Progenitor cell of endocrine pancreas (in vitro differentiated cells): ENCODE measurements at regions not wholly inside any gene's neighbourhood (a gene's known extent, or its start where the extent isn't known, plus 50 kb on each side); places are given as distances from the start of the nearest gene placed in this dataset.

Source experiments
- DNase-seq: peaks from one replicate; pipeline ENCODE4 v3.0.0; 2021; ENCODE audit warnings: low spot score; ENCODE audit not compliant: unreplicated experiment
- H3K27ac Mint-ChIP-seq: 2 replicates; pipeline ENCODE4 v1.8.0; 2021; ENCODE audit warnings: mild to moderate bottlenecking, moderate library complexity, mixed read lengths
- H3K27me3 Mint-ChIP-seq: 2 replicates; pipeline ENCODE4 v1.8.0; 2021; ENCODE audit warnings: mixed read lengths
- H3K36me3 Mint-ChIP-seq: 2 replicates; pipeline ENCODE4 v1.8.0; 2022; ENCODE audit warnings: mixed read lengths; ENCODE audit not compliant: insufficient read depth
- H3K4me1 Mint-ChIP-seq: 2 replicates; pipeline ENCODE4 v1.8.0; 2021; ENCODE audit warnings: low read depth, mixed read lengths
- H3K4me3 Mint-ChIP-seq: 2 replicates; pipeline ENCODE4 v1.8.0; 2021; ENCODE audit warnings: low read depth, mild to moderate bottlenecking, moderate library complexity, mixed read lengths
- H3K9me3 Mint-ChIP-seq: 2 replicates; pipeline ENCODE4 v1.8.0; 2021; ENCODE audit warnings: low read depth, mixed read lengths
- TF ChIP-seq, protein P1 (sequence below): fragments of 200-600 bp; sonication (generic); IDR thresholded peaks from one replicate; pipeline ENCODE4 v1.5.0; 2021; ENCODE audit warnings: antibody characterized with exemption, mild to moderate bottlenecking; ENCODE audit not compliant: unreplicated experiment

DNA sequence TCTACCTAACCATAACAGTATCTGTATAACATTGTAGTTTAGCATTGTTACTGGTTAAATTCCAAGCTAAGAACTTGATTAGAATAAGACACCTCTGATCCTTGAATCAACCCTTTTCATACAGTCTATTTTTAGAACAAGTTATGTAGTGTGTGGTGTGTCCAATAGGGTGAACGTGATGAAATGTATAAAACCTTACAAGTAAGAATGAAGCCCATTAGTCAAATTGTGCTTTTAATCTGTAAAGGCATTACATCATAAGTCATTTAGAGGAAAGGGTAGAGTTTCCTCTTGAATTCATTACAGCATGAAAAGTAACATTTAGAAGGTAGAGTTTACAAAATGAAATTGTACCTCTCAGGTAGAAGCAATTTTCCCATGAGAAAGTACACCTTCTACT is 479.2 kb downstream of the LTN1 start:
- H3K27me3 Mint-ChIP-seq: no peaks in the 10 kb centered on the region
- no peaks in the 10 kb centered on the region for H3K9me3 Mint-ChIP-seq
- TF ChIP-seq, protein P1, sequence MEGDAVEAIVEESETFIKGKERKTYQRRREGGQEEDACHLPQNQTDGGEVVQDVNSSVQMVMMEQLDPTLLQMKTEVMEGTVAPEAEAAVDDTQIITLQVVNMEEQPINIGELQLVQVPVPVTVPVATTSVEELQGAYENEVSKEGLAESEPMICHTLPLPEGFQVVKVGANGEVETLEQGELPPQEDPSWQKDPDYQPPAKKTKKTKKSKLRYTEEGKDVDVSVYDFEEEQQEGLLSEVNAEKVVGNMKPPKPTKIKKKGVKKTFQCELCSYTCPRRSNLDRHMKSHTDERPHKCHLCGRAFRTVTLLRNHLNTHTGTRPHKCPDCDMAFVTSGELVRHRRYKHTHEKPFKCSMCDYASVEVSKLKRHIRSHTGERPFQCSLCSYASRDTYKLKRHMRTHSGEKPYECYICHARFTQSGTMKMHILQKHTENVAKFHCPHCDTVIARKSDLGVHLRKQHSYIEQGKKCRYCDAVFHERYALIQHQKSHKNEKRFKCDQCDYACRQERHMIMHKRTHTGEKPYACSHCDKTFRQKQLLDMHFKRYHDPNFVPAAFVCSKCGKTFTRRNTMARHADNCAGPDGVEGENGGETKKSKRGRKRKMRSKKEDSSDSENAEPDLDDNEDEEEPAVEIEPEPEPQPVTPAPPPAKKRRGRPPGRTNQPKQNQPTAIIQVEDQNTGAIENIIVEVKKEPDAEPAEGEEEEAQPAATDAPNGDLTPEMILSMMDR: no peak
- H3K4me3 Mint-ChIP-seq: no peak overlapping the region
- DNase-seq: no peak
- H3K27ac Mint-ChIP-seq: no peak overlapping the region
- H3K4me1 Mint-ChIP-seq: peaks cover 7% of the 10 kb centered on the region
- no peaks in the 10 kb centered on the region for H3K36me3 Mint-ChIP-seq

DNA sequence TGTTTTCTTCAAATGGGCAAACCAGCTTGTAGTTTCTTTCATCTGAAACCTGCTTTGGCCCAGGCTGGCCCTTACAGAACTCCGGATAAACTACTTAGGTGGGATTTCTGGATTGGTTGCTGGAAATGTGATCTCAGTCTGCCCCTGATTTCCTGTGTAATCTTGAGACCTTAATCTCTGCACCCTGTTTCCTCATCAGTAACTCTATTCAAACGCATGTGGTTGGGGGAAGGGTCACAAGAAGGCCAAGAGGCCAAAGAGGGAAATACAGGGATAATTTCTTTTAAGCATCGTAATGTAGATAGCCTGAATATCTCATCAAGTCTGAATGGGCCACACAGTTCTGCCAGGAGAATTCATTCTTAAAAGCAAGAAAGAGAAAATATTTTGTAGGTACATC is 483.6 kb downstream of the LTN1 start:
- Mint-ChIP-seq H3K27me3 (no peaks in the 10 kb centered on the region), H3K4me3 (no peak overlapping the region), H3K4me1 (peaks cover 9% of the 10 kb centered on the region), H3K27ac (no peak overlapping the region), H3K36me3 (peaks cover 2% of the 10 kb centered on the region), H3K9me3 (peaks cover 14% of the 10 kb centered on the region)
- no peak for DNase-seq
- TF ChIP-seq, protein P1: no peak

DNA sequence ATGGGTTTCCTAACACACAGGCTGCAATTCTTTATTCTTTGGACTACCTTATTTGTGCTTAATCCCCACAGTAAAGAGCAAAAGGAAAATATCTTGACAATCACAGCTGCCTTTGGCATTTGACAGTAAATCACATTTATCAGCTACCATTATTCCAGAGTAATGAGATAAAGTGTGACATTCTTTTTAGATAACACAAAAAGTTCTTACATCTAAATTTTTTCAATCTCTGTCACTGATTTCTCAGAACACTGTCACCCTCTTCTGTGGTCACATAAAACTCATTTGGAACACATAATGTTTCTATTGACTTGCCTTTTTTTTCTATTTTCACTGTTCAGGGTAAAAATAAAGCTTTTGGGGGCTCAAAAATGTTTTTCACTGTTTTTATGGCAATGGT is 484.6 kb downstream of the LTN1 start:
- H3K36me3 Mint-ChIP-seq: peaks cover 2% of the 10 kb centered on the region
- H3K4me3 Mint-ChIP-seq: no peak overlapping the region
- TF ChIP-seq, protein P1: no peak
- H3K27me3 Mint-ChIP-seq: no peaks in the 10 kb centered on the region
- H3K27ac Mint-ChIP-seq: no peak overlapping the region
- H3K4me1 Mint-ChIP-seq: peaks cover 9% of the 10 kb centered on the region
- peaks cover 14% of the 10 kb centered on the region for H3K9me3 Mint-ChIP-seq
- no peak for DNase-seq

DNA sequence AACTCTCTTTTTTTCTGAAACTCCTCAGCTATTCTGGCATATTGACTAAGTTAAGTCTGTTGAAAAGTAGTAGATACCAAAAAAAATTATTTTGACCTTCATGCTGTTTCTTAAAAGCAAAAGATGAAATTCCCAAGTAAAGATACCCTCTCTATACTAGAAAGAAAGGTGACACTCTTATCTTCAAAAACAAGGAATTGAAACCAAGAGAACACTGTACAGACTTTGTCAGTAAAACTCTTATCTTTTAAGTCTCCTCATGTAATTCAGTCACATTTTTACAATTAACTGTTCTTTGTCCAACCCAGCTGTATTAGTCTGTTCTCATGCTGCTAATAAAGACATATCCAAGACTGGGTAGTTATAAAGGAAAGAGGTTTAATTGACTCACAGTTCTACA is 496.2 kb downstream of the LTN1 start:
- Mint-ChIP-seq H3K4me3 (no peak overlapping the region), H3K27ac (no peak overlapping the region), H3K36me3 (no peaks in the 10 kb centered on the region), H3K27me3 (no peaks in the 10 kb centered on the region), H3K9me3 (no peaks in the 10 kb centered on the region), H3K4me1 (no peaks in the 10 kb centered on the region)
- TF ChIP-seq, protein P1: no peak
- no peak for DNase-seq

DNA sequence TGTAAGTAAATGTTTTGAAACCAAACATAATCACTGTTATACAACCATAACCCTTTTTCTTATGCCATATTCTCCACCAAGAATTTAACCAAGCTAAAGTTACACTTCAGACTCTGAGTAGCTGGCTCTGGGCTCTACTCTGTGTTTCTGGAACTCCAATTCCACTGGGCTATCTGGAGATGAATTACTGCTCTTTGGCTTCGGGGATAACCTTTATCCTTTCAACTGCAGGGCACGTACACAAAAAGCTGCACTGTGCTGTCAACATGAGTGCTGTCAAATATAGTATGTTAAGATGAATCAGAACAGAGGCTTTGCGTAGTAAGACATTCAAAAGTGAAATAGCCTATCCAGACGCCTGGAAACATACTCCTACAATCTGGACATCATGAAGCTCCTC is 500.6 kb downstream of the LTN1 start:
- TF ChIP-seq, protein P1: no peak
- Mint-ChIP-seq H3K4me1 (no peaks in the 10 kb centered on the region), H3K36me3 (no peaks in the 10 kb centered on the region), H3K4me3 (no peak overlapping the region), H3K9me3 (no peaks in the 10 kb centered on the region), H3K27ac (no peak overlapping the region), H3K27me3 (no peaks in the 10 kb centered on the region)
- DNase-seq: no peak
